ENCODE measurements at regions not wholly inside any gene's neighbourhood (a gene's known extent, or its start where the extent isn't known, plus 50 kb on each side); places are given as distances from the start of the nearest gene placed in this dataset.

GRCh38 chr1:201676641-201677040 is 137.7 kb downstream of the NAV1 start:
- no peaks in the 10 kb centered on the region for H3K36me3 Mint-ChIP-seq (ENCODE audit: low read depth)
- no peak overlapping the region for H3K27ac Mint-ChIP-seq
- H3K4me1 Mint-ChIP-seq, result no peaks in the 10 kb centered on the region
- ChIA-PET CTCF (interaction anchor here (1.3 kb wide), 1 partner anchor 11 kb away, joined by 3 read pairs; no protein-coding TSS in a partner anchor), POLR2A (no interaction called here)
- H3K4me3 Mint-ChIP-seq, result no peak overlapping the region
- H3K27me3 Mint-ChIP-seq, result peaks cover 6% of the 10 kb centered on the region
- DNase-seq, result no peak
- no peaks in the 10 kb centered on the region for H3K9me3 Mint-ChIP-seq

- Mint-ChIP-seq H3K4me1 (no peaks in the 10 kb centered on the region), H3K36me3 (ENCODE audit: low read depth) (no peaks in the 10 kb centered on the region), H3K27me3 (peaks cover 9% of the 10 kb centered on the region), H3K9me3 (no peaks in the 10 kb centered on the region), H3K27ac (no peak overlapping the region), H3K4me3 (no peak overlapping the region)
- POLR2A ChIA-PET, result no interaction called here
- no peak for DNase-seq
- CTCF ChIA-PET, result interaction anchor here (0.5 kb wide), 1 partner anchor 27 kb away, joined by 3 read pairs; no protein-coding TSS in a partner anchor
These were observed 139.6 kb downstream of the NAV1 start for GRCh38 chr1:201678264-201679101.

GRCh38 chr1:201681375-201681774 is 142.4 kb downstream of the NAV1 start:
- H3K4me1 Mint-ChIP-seq, result no peaks in the 10 kb centered on the region
- no peak overlapping the region for H3K4me3 Mint-ChIP-seq
- ChIA-PET POLR2A (no interaction called here), CTCF (no interaction called here)
- H3K9me3 Mint-ChIP-seq, result no peaks in the 10 kb centered on the region
- DNase-seq, result no peak
- no peaks in the 10 kb centered on the region for H3K36me3 Mint-ChIP-seq (ENCODE audit: low read depth)
- H3K27ac Mint-ChIP-seq, result no peak overlapping the region
- peaks cover 6% of the 10 kb centered on the region for H3K27me3 Mint-ChIP-seq

GRCh38 chr1:201682964-201683363 is 144.0 kb downstream of the NAV1 start:
- no peak overlapping the region for H3K27ac Mint-ChIP-seq
- CTCF ChIA-PET, result no interaction called here
- H3K36me3 Mint-ChIP-seq (ENCODE audit: low read depth), result no peaks in the 10 kb centered on the region
- H3K4me1 Mint-ChIP-seq, result no peaks in the 10 kb centered on the region
- no peak overlapping the region for H3K4me3 Mint-ChIP-seq
- POLR2A ChIA-PET, result no interaction called here
- peaks cover 10% of the 10 kb centered on the region for H3K27me3 Mint-ChIP-seq
- H3K9me3 Mint-ChIP-seq, result no peaks in the 10 kb centered on the region
- DNase-seq, result no peak

- no peak overlapping the region for H3K27ac Mint-ChIP-seq
- peaks cover 12% of the 10 kb centered on the region for H3K27me3 Mint-ChIP-seq
- CTCF ChIA-PET, result no interaction called here
- H3K4me3 Mint-ChIP-seq, result no peak overlapping the region
- POLR2A ChIA-PET, result no interaction called here
- no peaks in the 10 kb centered on the region for H3K9me3 Mint-ChIP-seq
- no peaks in the 10 kb centered on the region for H3K36me3 Mint-ChIP-seq (ENCODE audit: low read depth)
- DNase-seq, result no peak
- no peaks in the 10 kb centered on the region for H3K4me1 Mint-ChIP-seq
These were observed 144.5 kb downstream of the NAV1 start for GRCh38 chr1:201683397-201683796.

- POLR2A ChIA-PET, result no interaction called here
- Mint-ChIP-seq H3K36me3 (ENCODE audit: low read depth) (no peaks in the 10 kb centered on the region), H3K9me3 (peaks cover 2% of the 10 kb centered on the region), H3K4me3 (no peak overlapping the region), H3K4me1 (no peaks in the 10 kb centered on the region), H3K27me3 (peaks cover 11% of the 10 kb centered on the region), H3K27ac (no peak overlapping the region)
- CTCF ChIA-PET, result no interaction called here
- no peak for DNase-seq
These were observed 143.5 kb upstream of the IPO9 start for GRCh38 chr1:201685485-201685884.

GRCh38 chr1:201686714-201687455 is 142.1 kb upstream of the IPO9 start:
- POLR2A ChIA-PET, result no interaction called here
- Mint-ChIP-seq H3K4me3 (no peak overlapping the region), H3K27ac (no peak overlapping the region), H3K9me3 (peaks cover 4% of the 10 kb centered on the region), H3K27me3 (peaks cover 9% of the 10 kb centered on the region), H3K36me3 (ENCODE audit: low read depth) (no peaks in the 10 kb centered on the region), H3K4me1 (no peaks in the 10 kb centered on the region)
- no peak for DNase-seq
- CTCF ChIA-PET, result no interaction called here

- no peaks in the 10 kb centered on the region for H3K36me3 Mint-ChIP-seq (ENCODE audit: low read depth)
- no peak overlapping the region for H3K27ac Mint-ChIP-seq
- DNase-seq, result no peak
- H3K27me3 Mint-ChIP-seq, result peaks cover 6% of the 10 kb centered on the region
- H3K4me1 Mint-ChIP-seq, result no peaks in the 10 kb centered on the region
- CTCF ChIA-PET, result no interaction called here
- H3K4me3 Mint-ChIP-seq, result no peak overlapping the region
- H3K9me3 Mint-ChIP-seq, result peaks cover 4% of the 10 kb centered on the region
- POLR2A ChIA-PET, result no interaction called here
These were observed 140.4 kb upstream of the IPO9 start for GRCh38 chr1:201688514-201688913.

GRCh38 chr1:201689647-201690046 is 139.3 kb upstream of the IPO9 start:
- H3K36me3 Mint-ChIP-seq (ENCODE audit: low read depth), result no peaks in the 10 kb centered on the region
- H3K4me1 Mint-ChIP-seq, result no peaks in the 10 kb centered on the region
- ChIA-PET POLR2A (no interaction called here), CTCF (no interaction called here)
- H3K27ac Mint-ChIP-seq, result no peak overlapping the region
- no peak for DNase-seq
- H3K4me3 Mint-ChIP-seq, result no peak overlapping the region
- peaks cover 4% of the 10 kb centered on the region for H3K9me3 Mint-ChIP-seq
- peaks cover 6% of the 10 kb centered on the region for H3K27me3 Mint-ChIP-seq

GRCh38 chr1:201690528-201690927 is 138.4 kb upstream of the IPO9 start:
- Mint-ChIP-seq H3K4me3 (no peak overlapping the region), H3K27ac (no peak overlapping the region), H3K9me3 (peaks cover 4% of the 10 kb centered on the region), H3K36me3 (ENCODE audit: low read depth) (no peaks in the 10 kb centered on the region), H3K27me3 (peaks cover 6% of the 10 kb centered on the region), H3K4me1 (no peaks in the 10 kb centered on the region)
- ChIA-PET CTCF (no interaction called here), POLR2A (no interaction called here)
- DNase-seq, result no peak

GRCh38 chr1:201691716-201692554 is 137.0 kb upstream of the IPO9 start:
- Mint-ChIP-seq H3K27ac (no peak overlapping the region), H3K36me3 (ENCODE audit: low read depth) (no peaks in the 10 kb centered on the region), H3K4me1 (no peaks in the 10 kb centered on the region), H3K4me3 (no peak overlapping the region), H3K9me3 (peaks cover 4% of the 10 kb centered on the region), H3K27me3 (peaks cover 2% of the 10 kb centered on the region)
- CTCF ChIA-PET, result no interaction called here
- POLR2A ChIA-PET, result no interaction called here
- no peak for DNase-seq

GRCh38 chr1:201692555-201693394 is 136.2 kb upstream of the IPO9 start:
- Mint-ChIP-seq H3K27me3 (peaks cover 2% of the 10 kb centered on the region), H3K4me1 (no peaks in the 10 kb centered on the region), H3K36me3 (ENCODE audit: low read depth) (no peaks in the 10 kb centered on the region), H3K27ac (no peak overlapping the region), H3K4me3 (no peak overlapping the region), H3K9me3 (peaks cover 4% of the 10 kb centered on the region)
- CTCF ChIA-PET, result no interaction called here
- POLR2A ChIA-PET, result no interaction called here
- DNase-seq, result no peak
